HG03520 (cell line): ENCODE measurements at regions not wholly inside any gene's neighbourhood (a gene's known extent, or its start where the extent isn't known, plus 50 kb on each side); places are given as distances from the start of the nearest gene placed in this dataset.

Source experiments
- ATAC-seq: cut with Tn5 transposase; IDR thresholded peaks from one replicate; pipeline ENCODE4 v1.9.1; 2021; ENCODE audit warnings: mild to moderate bottlenecking, moderate library complexity; ENCODE audit not compliant: unreplicated experiment

- no peak for ATAC-seq
Measured at GRCh38 chr14:101199028-101199770, 295.7 kb upstream of the RTL1 start.

DNA sequence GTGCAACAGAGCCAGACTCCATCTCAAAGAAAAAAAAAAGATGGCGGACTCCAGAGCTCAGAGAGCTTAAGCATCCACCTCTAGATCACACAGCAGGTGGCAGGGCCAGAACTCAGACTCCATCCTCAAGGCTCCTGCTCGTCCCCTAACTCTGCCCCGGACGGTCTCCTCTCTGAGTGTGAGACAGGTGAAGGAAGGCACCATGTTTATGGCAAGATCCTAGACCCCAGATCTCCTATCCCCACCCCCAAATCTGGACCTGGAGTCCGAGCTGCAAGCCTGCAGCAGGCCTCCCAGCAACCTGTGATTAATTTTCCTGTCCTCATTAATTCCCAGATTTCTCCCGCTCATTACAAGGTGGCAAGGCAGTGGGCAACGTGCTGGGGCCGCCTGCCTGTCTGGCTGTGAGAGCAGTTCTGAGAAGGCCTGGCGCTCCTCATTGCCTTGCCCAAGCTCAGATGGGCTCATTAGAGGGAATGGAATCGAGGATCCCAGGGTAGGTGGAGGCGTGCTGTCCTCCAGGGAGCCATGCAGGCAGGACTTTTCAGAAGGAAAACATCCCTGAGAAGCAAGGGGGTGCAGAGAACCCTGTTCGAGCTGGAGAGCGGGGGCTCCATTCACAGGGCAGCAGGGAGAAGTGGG is 296.6 kb upstream of the RTL1 start:
- no peak for ATAC-seq

DNA sequence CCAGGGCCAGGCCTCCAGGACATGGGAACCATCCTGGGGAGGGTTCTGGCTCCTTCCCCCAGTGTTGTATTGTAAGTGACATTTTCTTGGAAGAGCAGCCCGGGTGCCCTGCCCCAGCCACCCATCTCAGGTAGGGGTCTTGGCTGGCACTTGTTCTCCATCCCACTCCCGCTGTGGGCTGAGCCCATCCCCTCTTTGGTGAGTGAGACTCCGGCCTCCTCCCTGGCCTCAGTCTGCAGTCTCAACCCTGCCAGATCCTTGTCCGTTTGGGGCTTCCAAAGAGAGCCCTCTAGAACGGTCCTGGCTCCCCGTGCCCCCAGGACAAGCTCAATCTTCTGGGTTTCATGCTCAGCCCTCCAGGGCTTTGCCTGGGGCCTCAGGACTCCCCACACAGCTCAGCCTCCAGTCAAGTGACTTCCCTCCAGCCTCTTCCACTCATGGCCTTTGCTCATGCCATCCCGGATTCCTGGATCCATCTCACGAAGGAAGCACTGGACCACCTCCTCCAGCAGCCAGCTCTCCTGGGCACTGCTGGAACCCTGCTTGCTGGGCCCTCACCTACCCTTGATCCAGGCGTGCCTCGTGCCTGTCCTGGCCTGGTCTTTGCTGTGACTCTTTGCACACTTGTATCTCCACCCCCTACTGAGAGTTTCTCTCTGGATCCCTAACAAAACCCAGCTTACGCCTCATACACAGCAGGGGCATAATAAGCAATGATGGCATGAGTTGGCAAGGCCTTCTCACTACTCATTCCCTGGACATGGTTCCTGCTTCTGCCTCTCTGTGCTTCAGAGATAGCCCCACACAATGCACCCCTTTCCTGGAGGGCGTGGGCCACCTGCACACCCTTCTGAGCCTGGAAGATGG is 297.4 kb upstream of the RTL1 start:
- no peak for ATAC-seq

- no peak for ATAC-seq
Measured at GRCh38 chr14:101201535-101202151, 298.1 kb upstream of the RTL1 start.

- ATAC-seq = no peak
Measured at GRCh38 chr14:101202627-101203404, 299.3 kb upstream of the RTL1 start.

- ATAC-seq = no peak
Measured at GRCh38 chr14:101206556-101206955, 303.0 kb upstream of the RTL1 start.

DNA sequence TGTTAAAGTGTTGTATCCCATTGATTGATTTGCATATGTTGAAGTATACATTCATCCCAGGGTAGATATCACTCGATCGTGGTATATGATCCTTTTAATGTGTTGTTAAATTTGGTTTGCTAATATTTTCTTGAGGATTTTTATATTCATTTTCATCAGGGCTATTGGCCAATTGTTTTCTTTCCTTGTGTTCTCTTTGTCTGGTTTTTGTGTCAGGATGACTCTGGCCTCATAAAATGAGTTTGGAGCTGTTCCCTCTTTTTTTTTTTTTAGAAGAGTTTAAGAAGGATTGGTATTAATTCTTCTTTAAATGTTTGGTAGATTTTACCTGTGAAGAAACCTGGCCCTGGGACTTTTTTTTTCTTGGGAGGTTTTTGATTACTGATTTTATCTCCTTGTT is 303.5 kb upstream of the RTL1 start:
- no peak for ATAC-seq

DNA sequence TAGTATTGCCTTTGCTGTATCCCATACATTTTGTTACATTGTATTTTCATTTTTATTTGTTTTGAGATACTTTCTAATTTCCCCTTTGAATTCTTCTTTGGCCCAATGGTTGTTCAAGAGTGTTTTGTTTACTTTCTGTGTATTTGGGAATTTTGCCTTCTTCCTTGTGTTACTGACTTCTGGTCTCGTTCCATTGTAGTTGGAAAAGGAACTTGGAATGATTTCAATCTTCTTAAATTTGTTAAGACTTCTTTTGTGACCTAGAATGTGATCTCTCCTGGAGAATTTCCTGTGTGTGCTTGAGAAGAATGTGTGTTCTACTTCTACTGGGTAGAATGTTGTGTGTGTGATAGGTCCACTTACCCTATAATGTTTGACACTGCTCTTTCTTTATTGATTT is 304.4 kb upstream of the RTL1 start:
- no peak for ATAC-seq

GRCh38 chr14:101209594-101209993 is 306.1 kb upstream of the RTL1 start:
- ATAC-seq = no peak

- ATAC-seq = no peak
Measured at GRCh38 chr14:101215266-101215665, 311.7 kb upstream of the RTL1 start.

DNA sequence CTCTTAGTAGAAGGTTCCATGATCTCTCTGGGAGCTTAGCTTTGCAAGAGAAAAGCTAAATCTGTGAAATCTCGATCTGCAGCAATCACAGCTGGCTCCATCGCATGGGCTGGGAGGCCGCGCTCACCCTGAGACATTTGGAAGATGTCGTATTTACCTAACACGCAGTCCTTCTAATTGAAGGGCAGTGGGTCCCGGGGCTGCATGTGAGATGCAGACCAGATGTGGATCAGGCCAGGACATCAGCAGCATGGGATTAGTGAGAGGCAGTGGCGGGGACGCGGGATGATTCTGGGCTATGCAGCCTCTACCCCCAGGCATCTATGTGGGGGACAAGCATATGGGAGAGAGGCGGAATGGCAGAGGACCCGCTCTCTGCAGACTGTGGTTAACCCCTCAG is 312.4 kb upstream of the RTL1 start:
- ATAC-seq = no peak

GRCh38 chr14:101216366-101217079 is 313.0 kb upstream of the RTL1 start:
- no peak for ATAC-seq

- ATAC-seq = no peak
Measured at GRCh38 chr14:101217080-101217463, 313.6 kb upstream of the RTL1 start.

GRCh38 chr14:101217616-101218371 is 314.3 kb upstream of the RTL1 start:
- no peak for ATAC-seq

DNA sequence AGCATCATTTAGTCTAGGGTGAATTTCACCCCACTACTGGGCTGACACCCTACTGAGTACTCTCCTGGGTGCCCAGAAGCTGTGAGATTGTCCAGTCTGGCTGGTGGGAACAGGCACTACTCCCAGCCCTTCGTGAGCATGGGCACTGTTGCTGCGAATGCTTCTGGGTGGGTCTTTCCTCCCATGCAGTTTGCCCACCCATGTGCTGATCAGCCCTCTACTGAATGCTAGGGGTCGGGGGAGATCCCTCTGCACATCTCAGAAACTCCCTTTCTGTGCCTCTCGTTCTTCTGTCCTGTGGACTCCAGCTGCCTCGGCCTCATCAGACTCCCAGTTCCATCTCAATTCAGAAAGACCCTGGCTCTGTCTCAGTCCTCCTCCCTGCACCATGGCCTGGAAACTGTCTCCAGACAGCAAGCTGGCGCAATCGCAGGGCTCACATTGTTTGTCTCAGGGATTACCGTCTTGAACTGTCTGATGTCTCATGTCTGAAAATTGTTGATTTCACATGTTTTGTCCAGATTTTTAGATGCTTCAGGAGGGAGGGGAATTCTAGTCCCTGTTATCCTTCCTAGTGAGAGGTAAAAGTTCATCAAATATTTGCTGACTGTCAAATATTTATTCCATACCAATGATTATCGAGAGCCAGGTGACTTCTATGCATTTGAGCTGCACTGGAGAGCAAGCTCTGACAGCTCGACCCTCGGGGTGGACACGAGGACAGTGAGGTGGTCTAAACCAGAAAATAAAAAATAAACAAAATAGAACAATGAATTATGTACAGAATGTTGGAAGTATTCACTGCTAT is 316.6 kb upstream of the RTL1 start:
- ATAC-seq = no peak

- no peak for ATAC-seq
Measured at GRCh38 chr14:101220921-101221510, 317.5 kb upstream of the RTL1 start.

DNA sequence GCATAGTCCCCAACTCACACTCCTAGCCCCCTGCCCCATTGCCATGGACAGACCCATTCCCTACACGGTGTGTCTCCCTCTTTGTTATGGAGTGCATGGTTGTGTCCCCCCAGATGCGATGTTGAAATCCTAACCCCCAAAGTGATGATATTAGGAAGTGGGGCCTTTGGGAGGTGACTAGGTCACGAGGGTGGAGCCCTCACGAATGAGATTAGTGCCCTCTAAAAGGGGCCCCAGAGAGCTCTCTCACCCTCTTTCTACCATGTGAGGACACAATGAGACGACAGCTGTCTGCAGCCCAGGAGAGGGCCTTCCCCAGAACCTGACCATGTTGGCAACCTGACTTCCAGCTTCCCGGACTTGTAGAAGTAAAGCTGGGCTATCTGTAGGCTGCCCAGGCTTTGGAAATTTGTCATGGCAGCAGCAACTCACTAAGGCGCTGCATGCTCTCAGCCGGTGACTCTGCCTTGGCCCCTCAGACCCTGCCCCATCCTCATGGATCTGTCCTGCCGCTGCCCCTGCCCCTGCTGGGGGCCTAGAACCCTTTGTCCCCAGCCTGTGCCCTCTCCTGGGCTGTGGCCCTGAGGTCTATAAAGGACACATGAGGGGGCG is 318.1 kb upstream of the RTL1 start:
- no peak for ATAC-seq
